ENCODE measurements at regions not wholly inside any gene's neighbourhood (a gene's known extent, or its start where the extent isn't known, plus 50 kb on each side); places are given as distances from the start of the nearest gene placed in this dataset.

DNA sequence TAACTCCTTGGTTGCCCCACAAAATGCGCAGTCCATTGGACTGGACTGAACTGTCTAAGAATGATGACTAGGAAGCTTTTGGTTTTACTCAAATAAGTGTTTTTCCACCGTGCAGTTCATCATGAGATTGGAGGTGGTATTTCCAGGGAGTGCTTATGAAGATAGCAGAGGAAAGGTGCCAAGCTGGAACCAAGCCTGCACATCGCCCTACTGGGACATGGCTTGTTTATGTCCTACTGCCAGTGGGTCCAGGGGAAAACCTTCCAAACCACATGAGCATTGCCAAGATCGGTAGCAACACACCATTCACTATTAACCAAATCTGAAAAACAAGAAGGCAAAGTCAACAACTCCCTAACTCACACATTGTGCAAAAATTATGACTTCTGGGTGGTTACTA, 54.7 kb upstream of the DSCAM start:
- no peak for DNase-seq (ENCODE audit: low spot score)

DNA sequence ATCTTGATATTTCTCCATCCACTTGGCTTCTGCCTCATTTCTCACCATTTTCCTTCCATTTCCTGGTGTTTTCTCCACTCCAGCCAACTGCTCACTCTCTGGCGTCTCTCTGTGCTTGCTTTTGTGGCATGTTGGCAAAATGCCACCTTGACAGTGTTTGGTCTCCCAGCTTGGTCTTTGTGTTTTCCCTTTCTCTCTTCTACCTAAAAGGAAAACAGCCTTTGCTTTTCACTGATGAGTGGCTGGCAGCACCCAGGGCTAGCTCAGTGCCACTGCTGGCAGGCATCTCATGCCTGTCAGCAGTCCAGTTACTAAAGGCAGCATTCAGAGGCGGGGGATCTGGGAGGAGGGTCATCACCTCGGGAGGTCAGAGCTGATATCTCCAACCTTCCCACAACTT, 55.3 kb upstream of the DSCAM start:
- no peak for DNase-seq (ENCODE audit: low spot score)

DNA sequence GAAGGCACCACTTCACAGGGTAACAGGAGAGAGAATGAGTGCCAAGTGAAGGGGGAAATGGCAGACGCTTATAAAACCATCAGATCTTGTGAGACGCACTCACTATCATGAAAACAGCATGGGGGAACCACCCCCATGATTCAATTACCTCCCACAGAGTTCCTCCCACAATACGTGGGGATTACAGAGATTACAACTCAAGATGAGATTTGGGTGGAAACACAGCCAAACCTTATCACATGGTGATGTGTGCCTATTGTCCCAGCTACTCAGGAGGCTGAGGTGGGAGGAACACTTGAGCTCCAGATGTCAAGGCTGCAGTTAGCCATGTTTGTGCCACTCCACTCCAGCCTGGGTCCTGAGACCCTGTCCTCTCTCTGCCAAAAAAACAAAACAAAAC, 56.0 kb upstream of the DSCAM start:
- DNase-seq (ENCODE audit: low spot score): no peak

DNA sequence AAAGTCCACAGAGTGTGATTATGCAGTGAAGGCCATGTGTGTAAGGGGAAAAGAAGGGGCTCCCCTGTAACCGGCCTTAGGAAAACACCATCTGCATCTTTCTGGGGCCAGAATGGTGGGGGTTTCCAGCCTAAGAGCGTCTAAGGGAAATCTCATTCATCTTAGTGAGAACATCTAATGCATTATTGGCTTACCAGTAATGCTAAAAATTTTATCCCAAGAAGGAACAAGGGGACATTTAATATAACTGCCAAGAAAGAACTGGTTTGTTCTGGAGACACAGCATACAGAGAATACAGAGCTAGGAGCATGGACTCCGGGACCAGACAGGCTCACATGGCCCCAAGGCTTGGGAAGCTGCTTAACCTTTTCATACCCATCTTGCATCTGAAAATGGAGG, 58.3 kb upstream of the DSCAM start:
- no peak for DNase-seq (ENCODE audit: low spot score)

DNA sequence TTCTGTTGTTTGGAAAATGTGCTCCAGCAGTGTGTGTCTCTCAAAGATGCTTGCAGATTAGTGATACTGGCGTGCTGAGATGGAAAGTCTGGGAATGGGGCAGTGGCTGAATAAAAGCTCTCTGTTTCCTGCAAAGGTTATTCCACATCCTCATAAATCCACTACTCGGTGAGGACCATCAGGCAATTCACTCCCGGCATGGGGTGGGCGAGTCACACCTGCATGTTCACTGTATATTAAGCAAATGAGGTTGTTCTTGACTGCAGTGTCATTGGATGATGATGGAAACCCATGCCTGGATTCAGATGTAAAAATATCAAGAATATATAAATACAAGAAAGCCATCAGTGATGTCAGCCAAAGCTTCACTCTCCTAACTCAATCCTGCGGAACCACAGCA, 65.4 kb upstream of the DSCAM start:
- DNase-seq (ENCODE audit: low spot score): no peak

DNA sequence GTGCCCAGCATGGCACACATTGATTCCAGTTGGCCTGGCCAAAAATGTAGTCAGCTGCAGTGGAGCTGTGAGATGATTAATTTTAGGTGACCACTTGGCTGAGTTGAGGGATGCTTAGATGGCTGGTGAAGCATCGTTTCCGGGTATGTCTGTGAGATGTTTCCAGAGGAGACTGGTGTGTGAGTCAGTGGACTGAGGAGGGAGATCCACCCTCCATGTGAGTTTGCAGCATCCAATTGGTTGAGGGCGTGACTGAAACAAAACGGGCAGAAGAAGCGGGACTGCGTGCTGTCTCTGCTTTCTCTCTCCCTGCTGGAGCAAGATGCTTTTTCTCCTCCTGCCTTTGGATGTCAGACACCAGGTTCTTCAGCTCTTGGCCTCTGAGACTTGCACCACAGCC, 68.2 kb upstream of the DSCAM start:
- no peak for DNase-seq (ENCODE audit: low spot score)

DNA sequence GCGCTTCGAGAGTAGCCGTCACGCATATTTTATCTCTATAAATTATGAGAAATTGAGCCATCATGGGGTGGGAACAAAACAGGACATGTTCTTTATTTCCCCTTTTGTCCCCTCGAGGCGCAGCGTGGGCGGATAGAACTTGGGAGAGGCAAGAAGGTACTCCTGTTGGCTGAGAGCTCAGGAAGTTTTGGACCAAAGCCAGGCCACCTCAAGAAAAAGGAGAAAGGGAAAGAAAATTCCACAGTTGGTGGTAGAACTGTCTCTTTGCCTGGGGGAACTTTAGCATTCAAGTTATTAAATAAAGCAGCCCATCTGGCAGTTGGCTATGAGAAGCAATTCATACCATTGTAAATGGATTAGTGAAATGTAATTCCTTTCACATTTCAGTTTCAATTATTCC, 76.4 kb upstream of the DSCAM start:
- DNase-seq (ENCODE audit: low spot score): no peak

DNA sequence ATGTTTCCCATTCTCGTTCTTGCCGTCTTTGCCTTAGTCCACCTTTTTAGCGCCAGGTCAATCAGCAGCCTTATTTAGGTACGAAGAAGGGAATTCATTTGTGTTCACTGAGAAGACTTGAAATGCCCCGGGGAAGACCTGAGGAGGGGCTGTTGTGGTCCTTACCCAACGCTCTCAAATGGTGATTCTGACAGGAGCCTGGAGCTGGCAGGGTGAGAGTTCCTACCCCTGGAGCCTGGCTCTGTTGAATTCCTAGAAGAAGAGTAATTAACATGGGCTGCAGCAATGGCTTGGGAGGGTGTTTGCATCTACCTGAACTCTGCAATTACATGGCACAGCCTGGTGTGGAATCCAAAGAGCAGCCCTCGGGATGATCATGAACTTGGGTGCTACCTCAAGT, 76.9 kb upstream of the DSCAM start:
- no peak for DNase-seq (ENCODE audit: low spot score)

DNA sequence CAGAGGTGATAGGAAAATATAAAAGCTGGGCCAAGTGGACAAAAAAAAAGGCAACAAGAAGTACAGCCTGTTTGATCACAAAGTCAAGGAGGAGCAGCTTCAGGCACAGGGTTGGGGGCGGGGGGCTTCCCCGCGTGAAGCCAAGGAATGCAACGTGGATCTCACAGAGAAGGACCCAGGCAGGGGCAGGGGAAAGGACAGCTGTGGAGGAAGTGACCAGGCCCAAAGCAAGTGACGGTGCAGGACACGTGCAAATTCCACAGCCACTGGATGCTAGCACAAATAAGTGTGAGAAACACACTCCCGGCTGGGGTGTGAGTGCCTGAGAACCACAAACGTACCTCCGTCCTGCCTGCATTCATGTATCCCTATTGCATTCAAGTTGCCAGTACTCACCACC, 77.7 kb upstream of the DSCAM start:
- no peak for DNase-seq (ENCODE audit: low spot score)

DNA sequence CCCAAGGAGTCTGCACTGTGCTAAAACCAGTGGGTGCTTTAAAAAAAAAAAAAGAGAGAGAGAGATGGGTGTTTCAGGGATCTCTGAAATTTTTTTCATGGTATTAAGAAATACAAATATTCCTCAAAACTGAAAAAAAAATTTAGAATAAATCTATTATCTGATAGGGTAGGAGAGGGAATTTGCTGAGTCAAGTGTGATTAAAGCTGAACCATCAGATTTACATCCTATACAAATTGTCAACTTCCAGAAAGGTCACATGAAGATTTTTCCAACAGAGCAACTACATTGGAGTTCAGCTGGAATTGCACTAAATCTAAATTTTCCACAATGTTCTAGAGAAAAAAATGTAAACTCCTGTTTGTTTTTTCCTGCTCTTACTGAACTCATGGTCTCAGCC, 79.3 kb upstream of the DSCAM start:
- DNase-seq (ENCODE audit: low spot score): no peak

DNA sequence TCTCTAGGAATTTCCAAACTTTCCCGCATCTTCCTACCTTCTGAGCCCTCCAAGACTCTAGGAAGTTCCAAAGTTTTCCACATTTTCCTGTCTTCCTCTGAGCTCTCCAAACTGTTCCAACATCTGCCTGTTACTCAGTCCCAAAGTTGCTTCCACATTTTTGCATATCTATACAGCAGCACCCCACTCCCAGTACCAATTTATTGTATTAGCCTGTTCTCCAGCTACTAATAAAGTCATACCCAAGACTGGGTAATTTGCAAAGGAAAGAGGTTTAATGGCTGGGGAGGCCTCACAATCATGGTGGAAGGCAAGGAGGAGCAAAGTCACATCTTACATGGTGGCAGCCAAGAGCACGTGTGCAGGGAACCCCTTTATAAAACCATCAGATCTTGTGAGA, 82.9 kb upstream of the DSCAM start:
- no peak for DNase-seq (ENCODE audit: low spot score)

DNA sequence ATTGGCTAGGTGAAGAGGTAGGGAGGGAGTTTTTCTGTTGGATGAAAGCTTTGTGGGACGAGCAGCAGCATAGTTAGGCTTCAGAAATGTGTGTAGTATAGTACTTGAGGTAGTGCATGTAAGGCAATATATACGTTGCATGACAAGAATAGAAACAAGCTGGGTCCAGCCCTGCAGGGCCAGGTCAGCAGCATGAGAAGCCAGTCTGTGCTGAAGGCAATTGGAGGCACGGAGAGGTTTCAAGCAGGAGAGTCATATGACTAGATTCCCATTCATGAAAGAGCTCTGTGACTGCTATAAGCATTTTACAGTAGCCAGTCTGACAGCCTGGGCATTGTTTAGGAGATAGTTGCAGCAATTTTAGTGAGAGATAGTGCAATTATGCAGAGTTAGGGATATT, 84.2 kb upstream of the DSCAM start:
- DNase-seq (ENCODE audit: low spot score): no peak

DNA sequence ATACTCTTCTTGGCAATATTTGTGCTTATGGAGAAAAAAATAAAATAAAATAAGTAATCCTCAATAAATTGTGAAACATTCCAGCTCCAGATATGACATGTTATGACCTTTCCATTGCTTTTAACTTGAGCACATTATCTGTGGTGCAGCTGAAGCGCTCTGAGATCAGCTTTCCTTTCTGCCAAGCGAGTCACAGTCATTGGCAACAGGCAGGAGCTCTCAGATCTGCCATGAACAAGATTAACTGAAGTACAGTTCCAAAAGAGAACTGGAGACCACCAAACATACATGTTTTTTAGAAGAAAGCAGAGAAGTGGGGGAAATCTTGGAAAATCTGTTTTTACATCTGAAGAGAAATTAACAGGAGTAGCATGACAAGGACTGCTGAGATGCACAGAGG, 89.2 kb upstream of the DSCAM start:
- no peak for DNase-seq (ENCODE audit: low spot score)

DNA sequence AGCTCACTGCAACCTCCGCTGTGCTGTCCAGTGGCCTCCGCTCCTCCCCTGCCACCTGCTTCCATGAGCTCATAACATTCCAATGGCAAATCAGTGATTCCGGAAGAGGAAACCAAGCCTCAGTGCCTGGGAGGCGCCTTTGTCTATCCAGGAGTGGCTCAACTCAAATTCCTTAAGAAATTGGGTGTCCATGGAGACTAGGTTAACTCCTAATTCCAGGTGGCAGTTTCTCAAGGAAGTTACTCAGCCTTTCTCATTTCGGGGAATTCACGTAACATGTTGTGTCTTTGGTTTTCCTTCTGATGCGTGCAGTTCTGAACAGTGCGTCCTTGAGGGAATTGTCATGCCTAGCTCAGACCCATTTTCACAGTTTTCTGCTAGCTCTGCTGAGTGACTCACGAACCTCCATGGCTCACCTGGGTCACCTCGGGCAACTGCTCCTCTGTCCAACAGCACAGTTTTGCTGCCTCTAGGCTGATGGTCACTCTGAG, 89.9 kb upstream of the DSCAM start:
- no peak for DNase-seq (ENCODE audit: low spot score)

DNA sequence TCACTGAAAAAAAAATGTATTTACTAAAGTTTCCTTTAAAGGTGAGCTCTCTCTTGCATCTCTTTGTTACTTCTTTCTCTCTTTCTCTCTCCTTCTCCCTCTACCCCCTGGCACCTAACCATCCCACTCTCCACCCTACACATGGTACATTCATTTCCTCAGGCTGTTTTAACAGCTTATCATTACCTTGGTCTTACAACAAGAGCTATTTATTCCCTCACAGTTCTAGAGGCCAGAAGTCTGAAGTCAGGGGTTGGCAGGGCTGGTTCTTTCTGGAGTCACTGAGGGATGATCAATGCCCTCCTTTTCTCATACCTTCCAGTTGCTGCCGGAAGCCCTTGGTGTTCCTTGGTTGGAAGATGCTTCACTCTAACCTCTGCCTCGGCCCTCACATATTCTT, 91.1 kb upstream of the DSCAM start:
- no peak for DNase-seq (ENCODE audit: low spot score)

DNA sequence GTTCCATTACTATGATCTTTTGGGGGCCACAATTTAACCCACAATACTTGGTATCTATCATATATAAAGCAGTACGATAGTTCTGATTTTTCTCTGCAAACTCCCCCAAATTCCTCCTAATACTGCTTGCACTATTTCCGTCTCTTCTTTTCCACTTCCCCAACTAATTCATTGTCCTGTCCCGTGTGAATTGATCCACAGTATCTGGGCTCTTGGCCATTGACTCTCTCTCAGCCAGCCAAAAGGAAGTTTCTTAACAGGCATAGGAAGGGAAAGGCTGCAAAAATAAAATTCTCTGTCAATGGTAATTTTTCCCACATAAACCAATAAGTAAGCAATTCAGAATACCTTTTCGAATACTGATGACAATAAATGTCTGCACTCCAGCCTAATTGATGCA, 91.7 kb upstream of the DSCAM start:
- no peak for DNase-seq (ENCODE audit: low spot score)

DNA sequence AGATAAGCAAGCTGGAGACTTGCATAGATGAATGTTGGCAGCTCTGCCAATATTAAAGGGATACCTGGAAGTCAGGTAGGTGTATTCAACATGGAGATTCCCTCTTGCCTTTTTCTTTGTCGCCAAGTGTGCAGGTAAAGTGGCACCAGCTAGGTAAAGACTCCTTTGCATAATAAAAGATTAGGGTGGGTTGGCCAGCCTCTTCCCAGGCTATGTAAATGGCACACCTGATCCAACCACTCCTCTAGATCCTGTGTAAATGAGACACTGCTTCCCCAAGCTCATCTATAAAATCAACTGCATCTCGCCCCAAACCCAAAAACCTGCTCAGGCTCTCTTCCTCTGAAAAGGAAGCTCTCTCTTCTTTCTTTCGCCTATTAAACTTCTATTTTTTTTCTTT, 100.8 kb upstream of the DSCAM start:
- no peak for DNase-seq (ENCODE audit: low spot score)

DNA sequence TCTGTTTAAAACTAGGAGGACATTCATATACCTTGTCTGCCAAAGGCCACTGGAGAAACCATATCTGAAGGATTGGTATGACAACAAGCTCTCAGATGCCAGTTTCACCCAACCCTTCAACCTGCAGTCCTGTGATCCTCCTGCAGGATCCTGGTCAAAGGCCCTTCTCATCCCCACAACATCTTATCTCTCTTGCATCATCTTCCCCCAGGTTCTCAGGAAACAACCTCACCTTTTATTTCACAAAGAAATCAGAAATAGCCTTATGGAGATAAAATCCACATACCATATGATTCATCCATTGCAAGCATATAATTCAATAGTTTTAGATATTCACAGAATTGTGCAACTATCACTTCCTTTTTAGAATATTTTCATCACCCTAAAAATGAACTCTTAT, 104.0 kb upstream of the DSCAM start:
- DNase-seq (ENCODE audit: low spot score): no peak

DNA sequence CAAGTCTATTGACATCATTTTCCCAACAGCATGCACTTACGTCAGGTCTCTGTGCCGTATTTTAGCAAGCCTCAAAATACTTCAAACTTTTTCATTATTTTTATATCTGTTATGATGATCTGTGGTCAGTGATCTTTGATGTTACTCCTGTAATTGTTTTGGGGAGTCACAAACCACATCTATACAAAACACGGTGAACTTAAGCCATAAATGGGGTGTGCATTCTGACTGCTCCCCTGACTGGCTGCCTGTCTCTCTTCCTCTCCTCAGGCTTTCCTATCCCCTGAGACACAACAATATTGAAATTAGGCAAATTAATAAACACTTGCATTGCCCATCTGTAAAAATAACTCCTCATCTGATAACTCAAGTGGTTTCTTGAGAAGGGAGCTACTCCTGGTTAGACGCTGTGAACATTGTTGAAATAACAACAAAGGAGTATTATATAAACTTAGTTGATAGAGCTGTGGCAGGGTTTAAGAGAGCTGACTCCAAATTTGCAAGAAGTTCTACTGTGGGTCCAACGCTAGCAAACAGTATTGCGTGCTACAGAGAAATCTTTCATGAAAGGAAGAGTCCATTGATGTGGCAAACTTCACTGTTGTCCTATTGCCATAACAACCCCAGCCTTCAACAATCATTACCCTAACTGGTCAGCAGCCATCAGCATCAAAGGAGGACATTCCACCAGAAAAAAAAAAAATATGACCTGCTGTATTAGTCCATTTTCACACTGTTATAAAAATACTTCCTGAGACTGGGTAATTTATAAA, 105.8 kb upstream of the DSCAM start:
- no peak for DNase-seq (ENCODE audit: low spot score)

DNA sequence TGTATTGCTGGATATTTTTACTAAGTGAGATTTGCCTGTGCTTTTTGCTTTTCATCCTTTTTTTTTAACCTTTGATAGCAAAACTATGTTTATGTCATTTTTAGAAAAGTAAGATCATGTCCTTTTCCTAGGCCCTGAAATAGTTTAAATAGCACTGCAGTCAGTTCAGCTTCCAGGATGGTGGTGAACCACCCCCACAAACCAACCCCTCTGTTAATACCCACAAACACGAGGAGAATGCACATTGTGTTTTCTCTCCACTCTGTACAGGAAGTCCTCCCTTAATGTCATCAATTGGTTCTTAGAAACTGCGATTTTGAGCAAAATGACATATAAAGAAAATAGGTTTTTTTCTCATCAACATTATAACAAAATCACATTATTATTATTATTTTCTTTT, 117.7 kb upstream of the DSCAM start:
- no peak for DNase-seq (ENCODE audit: low spot score)

DNA sequence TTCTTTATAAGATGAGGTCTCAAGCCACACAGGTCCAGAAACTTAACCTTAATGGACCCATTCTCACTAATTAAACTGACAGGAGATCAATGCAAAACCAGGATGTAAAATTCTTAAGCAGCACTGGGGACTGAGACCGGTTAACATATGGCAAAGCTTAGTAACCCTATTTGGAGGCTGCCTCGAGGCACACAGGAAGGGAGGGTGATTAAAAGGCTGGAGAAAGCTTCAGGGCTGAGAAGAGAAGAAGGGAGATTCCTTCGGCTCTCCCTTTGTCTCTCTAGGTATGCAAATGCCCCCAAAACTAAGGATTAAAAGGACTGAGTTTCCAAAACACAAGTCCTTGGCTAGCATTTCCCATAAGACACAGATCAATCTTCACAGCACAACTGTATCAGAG, 120.8 kb upstream of the DSCAM start:
- no peak for DNase-seq (ENCODE audit: low spot score)

DNA sequence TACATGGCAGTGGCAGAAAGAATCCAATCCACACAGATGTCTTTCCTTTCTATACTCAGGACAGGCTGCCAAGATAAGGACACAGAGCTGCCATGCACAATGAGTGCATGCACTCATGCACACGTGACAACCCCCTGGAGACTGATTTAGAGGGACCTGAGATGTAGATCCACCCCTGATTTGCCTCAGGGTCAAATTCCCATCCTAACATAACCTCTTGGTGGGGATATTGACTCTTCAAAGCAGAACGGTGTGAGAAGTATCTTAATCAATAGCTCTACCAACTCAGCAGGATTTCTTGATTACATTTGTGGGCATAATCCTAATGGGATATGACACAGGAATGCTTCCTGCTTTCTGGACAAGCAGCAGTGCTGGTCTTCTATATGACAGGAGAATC, 125.2 kb upstream of the DSCAM start:
- no peak for DNase-seq (ENCODE audit: low spot score)

DNA sequence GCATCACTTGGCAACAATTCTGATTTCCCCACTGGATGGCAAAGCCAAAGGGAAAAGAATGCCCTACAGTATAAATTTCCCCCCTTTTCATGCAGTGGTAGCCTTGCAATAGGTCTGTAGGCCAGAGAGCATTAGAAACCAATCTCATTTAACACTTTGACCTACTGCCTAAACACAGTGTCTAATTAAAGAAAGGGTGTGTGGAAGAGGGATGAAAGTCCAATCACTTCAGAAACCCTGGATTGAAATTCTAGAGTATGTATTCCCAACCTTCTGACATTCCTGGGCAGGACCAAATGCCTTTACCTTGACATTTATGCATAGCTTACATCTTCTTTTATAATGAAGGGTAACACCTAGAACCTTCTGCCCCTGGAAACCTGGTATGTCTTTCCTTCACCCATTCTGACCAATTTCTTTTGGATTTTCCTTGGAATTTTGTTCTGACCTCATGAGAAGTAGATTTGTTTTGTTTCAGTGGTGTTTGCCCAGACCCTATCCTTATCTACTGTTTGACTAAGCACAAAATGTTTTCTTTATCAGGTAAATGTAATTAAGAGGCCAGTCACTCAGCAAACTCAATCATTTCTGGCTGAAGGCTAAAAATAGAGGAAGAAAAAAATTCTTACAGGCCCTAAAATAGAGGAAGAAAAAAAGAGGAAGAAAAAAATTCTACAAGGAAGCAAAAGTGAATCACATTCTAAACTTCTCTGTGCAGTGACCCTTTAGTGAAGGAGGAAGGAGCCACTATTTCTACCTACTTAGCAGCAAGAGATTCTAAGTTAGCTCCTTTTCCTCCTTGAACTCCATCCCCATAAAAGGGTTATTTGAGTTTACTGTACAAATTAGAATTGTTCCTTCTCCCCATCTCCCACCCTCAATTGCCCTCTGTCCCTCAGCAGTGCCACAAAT, 129.5 kb upstream of the DSCAM start:
- DNase-seq (ENCODE audit: low spot score): no peak
